GM12873 (cell line): ENCODE measurements at regions not wholly inside any gene's neighbourhood (a gene's known extent, or its start where the extent isn't known, plus 50 kb on each side); places are given as distances from the start of the nearest gene placed in this dataset.

Experiments used
- TF ChIP-seq, protein P1 (sequence below): IDR thresholded peaks from 2 replicates; pipeline ENCODE4 v1.5.1; 2012; ENCODE audit warnings: low read depth, mild to moderate bottlenecking, moderate library complexity, low read length, control low read depth; ENCODE audit not compliant: insufficient read depth; ENCODE audit errors: missing control alignments

DNA sequence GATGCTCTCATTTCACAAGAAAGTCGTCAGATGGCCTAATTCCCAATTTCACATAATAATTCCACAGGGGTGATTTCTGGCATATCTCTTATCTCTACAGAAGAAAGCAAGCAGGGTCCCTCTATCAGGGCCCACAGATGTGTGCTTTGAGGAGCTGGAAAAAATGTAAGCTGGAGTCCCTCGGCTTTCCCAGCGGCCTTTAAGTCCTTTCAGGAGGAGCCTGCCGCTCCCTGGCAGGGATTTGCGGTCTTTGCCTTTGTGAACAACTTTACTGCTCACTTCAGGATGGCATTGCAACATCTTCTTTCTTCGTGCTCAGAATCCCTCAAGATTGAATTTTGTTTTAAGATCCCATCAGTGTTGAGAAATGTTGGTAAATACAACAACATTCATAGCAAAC, 83.0 kb downstream of the FZD10 start:
- TF ChIP-seq, protein P1, sequence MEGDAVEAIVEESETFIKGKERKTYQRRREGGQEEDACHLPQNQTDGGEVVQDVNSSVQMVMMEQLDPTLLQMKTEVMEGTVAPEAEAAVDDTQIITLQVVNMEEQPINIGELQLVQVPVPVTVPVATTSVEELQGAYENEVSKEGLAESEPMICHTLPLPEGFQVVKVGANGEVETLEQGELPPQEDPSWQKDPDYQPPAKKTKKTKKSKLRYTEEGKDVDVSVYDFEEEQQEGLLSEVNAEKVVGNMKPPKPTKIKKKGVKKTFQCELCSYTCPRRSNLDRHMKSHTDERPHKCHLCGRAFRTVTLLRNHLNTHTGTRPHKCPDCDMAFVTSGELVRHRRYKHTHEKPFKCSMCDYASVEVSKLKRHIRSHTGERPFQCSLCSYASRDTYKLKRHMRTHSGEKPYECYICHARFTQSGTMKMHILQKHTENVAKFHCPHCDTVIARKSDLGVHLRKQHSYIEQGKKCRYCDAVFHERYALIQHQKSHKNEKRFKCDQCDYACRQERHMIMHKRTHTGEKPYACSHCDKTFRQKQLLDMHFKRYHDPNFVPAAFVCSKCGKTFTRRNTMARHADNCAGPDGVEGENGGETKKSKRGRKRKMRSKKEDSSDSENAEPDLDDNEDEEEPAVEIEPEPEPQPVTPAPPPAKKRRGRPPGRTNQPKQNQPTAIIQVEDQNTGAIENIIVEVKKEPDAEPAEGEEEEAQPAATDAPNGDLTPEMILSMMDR: no peak

DNA sequence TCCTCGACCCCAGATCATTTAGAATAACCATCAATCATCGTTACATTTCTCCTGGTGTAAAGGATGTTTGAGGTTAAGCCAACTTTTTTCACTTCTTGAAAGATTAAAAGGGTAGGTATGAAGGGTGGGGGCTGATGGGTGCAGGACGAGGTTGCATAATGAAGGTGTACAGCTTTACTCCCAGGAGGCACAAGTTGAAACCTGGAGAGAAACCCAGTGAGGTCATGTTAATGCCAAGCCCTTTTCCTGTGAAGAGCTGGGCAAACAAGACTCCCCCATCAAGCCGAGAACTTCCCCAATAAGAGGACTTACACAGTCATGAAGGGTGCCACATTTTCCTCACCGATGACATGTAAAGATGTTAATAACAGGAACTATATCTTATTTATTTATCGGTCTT, 84.3 kb downstream of the FZD10 start:
- TF ChIP-seq, protein P1: no peak

DNA sequence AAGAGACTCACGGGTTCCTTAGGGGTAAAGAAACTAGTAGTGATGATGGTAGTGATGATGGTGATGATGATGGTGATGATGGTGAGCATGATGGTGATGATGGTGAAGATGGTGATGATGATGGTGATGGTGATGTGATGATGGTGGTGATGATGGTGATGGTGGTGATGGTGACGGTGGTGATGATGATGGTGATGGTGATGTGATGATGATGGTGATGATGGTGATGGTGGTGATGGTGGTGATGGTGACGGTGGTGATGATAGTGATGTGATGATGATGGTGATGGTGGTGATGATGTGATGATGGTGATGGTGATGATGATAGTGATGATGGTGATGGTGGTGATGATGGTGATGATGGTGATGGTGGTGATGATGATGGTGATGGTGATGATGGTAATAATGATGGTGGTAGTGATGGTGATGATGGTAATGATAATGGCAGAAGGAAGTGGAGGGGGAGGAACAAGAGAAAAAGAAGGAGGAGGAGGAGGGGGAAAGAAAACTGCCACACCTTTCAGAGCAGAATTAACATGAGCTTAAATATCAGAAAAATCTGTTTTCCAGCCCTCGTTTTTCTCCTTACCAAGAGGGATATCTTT, 85.5 kb downstream of the FZD10 start:
- TF ChIP-seq, protein P1: no peak

DNA sequence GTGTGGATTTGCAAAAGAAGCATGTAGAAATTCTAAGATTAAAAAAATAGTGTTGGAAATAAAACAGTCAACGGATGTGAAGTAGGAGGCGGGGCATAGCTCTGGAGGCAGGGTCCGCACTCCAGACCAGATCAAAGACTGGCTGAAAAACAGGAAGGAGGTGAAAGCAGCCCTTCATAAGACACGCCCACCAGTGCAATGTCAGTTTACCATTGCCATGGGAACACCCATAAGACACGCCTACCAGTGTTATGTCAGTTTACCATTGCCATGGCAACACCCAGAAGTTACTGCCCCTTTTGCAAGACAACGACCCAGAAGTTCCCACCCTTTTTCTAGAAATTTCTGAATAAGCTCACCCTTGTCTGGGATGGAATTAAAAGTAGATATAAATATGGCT, 87.1 kb downstream of the FZD10 start:
- TF ChIP-seq, protein P1: no peak

DNA sequence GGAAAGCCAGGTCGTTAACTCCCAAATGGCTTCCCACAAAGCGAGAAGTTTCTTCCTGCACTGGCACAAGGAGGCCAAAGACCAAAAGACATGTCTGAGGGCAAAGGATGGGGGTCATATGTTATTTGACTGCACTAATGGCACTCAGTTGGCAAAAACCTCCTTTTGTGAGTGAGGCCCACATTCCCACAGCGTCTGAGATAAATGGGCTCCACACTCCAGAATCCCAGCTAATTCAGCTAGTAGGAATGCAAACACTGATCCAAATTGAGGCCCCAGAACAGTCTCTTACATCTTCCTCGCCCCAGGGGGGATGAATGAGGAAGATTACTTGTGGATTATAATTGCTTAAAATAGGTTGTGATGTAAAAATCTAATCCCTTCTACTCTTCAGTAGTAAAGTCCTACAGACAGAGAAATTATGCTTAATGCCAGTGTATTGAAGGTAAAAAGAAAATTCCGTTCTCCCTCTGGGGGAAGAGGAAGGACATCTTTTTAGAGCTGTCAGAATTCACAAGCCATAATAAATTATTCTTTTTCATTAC, 86.4 kb upstream of the PIWIL1 start:
- TF ChIP-seq, protein P1: no peak

DNA sequence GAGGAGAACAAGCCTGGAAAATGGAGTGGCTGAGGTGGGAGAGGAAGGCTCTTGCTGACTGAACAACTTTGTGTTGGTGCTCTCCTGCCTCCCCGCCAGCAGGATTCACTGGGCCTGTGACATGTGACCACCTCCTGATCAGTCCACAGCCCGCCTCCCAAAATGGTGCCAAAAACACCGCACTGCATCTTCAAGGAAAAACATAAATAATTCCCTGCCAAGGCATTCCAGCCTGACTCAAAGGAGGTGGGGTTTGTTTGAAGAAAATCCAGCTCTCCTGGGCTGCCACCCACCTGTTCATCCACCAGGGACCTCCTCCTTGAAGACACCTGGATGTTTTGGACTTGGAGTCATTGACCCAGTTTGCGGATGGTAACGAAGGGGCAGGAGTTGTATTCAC, 83.8 kb upstream of the PIWIL1 start:
- TF ChIP-seq, protein P1: no peak

DNA sequence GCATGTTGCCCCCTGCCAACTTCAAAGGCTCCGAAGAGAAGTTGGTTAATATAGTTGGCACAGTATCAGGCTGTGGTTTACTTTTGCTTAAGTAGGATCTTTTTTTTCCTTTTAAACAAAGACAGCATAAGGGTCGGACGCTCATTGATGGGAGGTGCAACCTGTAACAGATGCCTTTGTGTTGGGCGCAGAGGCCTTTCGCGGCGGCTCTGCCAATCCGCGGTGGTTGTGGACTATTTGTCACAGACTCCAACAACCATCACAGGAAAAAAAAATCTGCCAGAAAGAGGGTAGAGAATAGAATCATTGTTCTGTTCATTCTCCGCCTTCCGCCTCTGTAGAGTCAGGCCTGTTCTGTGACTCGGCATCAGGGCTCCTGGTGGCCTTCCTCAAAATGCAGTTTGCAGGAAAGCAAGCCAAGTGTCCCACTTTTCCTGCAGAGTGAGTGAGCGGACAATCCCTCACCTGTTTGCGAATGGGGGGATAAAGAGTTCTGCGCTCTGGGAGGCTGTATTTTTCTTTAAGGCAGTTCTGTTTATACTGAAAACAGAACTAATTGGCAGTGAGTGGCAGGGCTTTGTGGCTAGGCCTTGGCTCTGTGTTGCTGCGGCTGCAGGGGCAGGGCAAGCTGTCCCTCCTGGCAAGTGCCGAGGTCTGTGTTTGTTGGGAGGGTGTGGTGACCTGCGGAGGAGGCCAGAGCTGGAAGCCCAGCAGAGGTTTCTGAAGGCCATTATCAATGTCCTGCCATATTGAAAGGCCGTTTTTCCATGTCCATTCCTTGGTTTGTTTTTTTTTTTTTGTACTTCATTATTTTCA, 83.0 kb upstream of the PIWIL1 start:
- TF ChIP-seq, protein P1: no peak
